ENCODE measurements at regions not wholly inside any gene's neighbourhood (a gene's known extent, or its start where the extent isn't known, plus 50 kb on each side); places are given as distances from the start of the nearest gene placed in this dataset.
A peak's percentile ranks its signal among the peaks of the same experiment; 100 is the strongest.

DNA sequence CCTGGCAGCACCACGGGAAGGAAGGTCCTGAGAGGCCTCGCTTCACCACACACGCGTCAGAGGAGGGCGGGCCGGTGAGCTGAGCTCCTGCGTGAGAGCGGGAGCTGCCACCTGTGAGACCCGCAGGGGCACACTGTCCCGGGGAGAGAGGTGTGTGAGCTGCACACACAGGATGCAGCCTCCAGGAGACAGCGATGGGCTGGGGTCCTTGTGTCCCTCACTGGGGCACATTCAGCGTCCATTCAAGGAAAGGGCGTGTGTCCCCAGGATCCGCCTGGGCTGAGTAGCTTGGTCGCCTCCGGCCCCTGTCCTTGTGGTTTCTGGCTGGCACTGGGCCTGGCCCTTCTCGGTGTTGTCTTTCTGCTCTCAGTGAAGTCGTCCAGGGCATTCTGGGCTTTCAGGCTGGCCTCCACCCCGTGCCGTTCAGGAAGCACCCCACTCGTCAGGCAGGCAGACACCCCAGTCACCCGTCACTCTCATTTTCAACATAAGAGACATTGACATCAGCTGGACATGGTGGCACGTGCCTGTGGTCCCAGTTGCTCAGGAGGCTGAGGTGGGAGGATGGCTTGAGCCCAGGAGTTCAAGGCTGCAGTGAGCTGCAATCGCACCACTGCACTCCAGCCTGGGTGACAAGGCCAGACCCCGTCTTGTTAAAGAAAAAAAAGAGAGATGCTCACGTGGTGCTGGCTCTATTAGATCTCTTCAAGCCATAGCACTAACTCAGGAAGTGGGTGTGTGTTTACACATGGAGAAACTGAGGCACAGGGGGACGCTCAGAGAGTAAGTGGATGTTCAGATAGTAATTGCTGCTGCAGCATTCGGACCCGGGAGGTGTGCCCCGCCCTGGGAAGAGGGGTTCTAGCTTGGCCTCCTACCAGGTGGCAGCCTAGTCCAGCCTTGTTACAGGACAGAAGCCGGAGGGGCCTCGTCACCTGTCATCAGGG lies 1081.6 kb downstream of the BRD1 start:
- H3K4me1 ChIP-seq (ENCODE audit: insufficient read depth), result no peaks in the 10 kb centered on the region
- no peak for DNase-seq (ENCODE audit: low spot score)
- Mint-ChIP-seq H3K27me3 (ENCODE audit: insufficient read depth, low read depth, poor library complexity) (peaks cover 5% of the 10 kb centered on the region), H3K36me3 (ENCODE audit: low read depth) (no peaks in the 10 kb centered on the region; the same call in 2 of the 3 replicates), H3K9me3 (no peaks in the 10 kb centered on the region), H3K4me1 (no peaks in the 10 kb centered on the region), H3K27ac (no peak overlapping the region), H3K4me3 (no peak overlapping the region)
- no peaks in the 10 kb centered on the region for H3K79me2 ChIP-seq (replicated peaks; ENCODE audit: insufficient read depth)
- no peak overlapping the region for H3K27ac ChIP-seq (ENCODE audit: low read depth)
- TF ChIP-seq, protein P1, sequence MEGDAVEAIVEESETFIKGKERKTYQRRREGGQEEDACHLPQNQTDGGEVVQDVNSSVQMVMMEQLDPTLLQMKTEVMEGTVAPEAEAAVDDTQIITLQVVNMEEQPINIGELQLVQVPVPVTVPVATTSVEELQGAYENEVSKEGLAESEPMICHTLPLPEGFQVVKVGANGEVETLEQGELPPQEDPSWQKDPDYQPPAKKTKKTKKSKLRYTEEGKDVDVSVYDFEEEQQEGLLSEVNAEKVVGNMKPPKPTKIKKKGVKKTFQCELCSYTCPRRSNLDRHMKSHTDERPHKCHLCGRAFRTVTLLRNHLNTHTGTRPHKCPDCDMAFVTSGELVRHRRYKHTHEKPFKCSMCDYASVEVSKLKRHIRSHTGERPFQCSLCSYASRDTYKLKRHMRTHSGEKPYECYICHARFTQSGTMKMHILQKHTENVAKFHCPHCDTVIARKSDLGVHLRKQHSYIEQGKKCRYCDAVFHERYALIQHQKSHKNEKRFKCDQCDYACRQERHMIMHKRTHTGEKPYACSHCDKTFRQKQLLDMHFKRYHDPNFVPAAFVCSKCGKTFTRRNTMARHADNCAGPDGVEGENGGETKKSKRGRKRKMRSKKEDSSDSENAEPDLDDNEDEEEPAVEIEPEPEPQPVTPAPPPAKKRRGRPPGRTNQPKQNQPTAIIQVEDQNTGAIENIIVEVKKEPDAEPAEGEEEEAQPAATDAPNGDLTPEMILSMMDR (conservative IDR thresholded peaks at IDR 0.05; ENCODE audit: low read depth in 2 of 2), result no peak
- TF ChIP-seq ETS1 (IDR thresholded peaks at IDR 0.05) (no peak), CREB1 (CRISPR knock-in tag; IDR thresholded peaks at IDR 0.05; ENCODE audit: low read depth) (no peak), EZH2 (IDR thresholded peaks at IDR 0.05; ENCODE audit: low read depth, unreplicated experiment) (no peak), JUNB (IDR thresholded peaks at IDR 0.05; ENCODE audit: unreplicated experiment) (no peak), ZNF331 (CRISPR knock-in tag; IDR thresholded peaks at IDR 0.05; ENCODE audit: low read depth) (no peak), EZH2phosphoT487 (IDR thresholded peaks at IDR 0.05; ENCODE audit: unreplicated experiment) (no peak), NANOG (IDR thresholded peaks at IDR 0.05; ENCODE audit: borderline replicate concordance) (no peak), STAT1 (IDR thresholded peaks at IDR 0.05; ENCODE audit: unreplicated experiment) (no peak), ZNF114 (CRISPR knock-in tag; IDR thresholded peaks at IDR 0.05) (no peak), POLR2AphosphoS5 (IDR thresholded peaks at IDR 0.05; ENCODE audit: low read depth) (no peak), ZNF462 (CRISPR knock-in tag; IDR thresholded peaks at IDR 0.05) (no peak)
- TF ChIP-seq, protein P2, sequence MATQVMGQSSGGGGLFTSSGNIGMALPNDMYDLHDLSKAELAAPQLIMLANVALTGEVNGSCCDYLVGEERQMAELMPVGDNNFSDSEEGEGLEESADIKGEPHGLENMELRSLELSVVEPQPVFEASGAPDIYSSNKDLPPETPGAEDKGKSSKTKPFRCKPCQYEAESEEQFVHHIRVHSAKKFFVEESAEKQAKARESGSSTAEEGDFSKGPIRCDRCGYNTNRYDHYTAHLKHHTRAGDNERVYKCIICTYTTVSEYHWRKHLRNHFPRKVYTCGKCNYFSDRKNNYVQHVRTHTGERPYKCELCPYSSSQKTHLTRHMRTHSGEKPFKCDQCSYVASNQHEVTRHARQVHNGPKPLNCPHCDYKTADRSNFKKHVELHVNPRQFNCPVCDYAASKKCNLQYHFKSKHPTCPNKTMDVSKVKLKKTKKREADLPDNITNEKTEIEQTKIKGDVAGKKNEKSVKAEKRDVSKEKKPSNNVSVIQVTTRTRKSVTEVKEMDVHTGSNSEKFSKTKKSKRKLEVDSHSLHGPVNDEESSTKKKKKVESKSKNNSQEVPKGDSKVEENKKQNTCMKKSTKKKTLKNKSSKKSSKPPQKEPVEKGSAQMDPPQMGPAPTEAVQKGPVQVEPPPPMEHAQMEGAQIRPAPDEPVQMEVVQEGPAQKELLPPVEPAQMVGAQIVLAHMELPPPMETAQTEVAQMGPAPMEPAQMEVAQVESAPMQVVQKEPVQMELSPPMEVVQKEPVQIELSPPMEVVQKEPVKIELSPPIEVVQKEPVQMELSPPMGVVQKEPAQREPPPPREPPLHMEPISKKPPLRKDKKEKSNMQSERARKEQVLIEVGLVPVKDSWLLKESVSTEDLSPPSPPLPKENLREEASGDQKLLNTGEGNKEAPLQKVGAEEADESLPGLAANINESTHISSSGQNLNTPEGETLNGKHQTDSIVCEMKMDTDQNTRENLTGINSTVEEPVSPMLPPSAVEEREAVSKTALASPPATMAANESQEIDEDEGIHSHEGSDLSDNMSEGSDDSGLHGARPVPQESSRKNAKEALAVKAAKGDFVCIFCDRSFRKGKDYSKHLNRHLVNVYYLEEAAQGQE (IDR thresholded peaks at IDR 0.05; ENCODE audit: unreplicated experiment), result no peak
- H3K4me2 ChIP-seq, result no peak overlapping the region
- H3K4me3 ChIP-seq, result no peak overlapping the region
- H4K20me1 ChIP-seq (replicated peaks; ENCODE audit: insufficient read depth), result no peaks in the 10 kb centered on the region
- H3K27me3 ChIP-seq (ENCODE audit: insufficient read depth), result no peaks in the 10 kb centered on the region
- H2AFZ ChIP-seq, result no peak overlapping the region
- no peaks in the 10 kb centered on the region for H3K9me2 ChIP-seq (ENCODE audit: insufficient read depth)
- H3K36me3 ChIP-seq (ENCODE audit: insufficient read depth), result no peaks in the 10 kb centered on the region; the same call in 1 of the 2 replicates
- no peaks in the 10 kb centered on the region for H3F3A ChIP-seq (replicated peaks; ENCODE audit: low read depth)
- peak; percentile 34 for ATAC-seq

Data from GM23338 (cell line).